ENCODE measurements at regions not wholly inside any gene's neighbourhood (a gene's known extent, or its start where the extent isn't known, plus 50 kb on each side); places are given as distances from the start of the nearest gene placed in this dataset.

GRCh38 chr5:111626473-111627148 is 114.3 kb upstream of the STARD4 start:
- TF ChIP-seq CTCF (IDR thresholded peaks at IDR 0.05; ENCODE audit: poor library complexity) (no peak), EZH2phosphoT487 (IDR thresholded peaks at IDR 0.05; ENCODE audit: low read depth, severe bottlenecking, unreplicated experiment) (no peak)

All from hepatocyte (in vitro differentiated cells).